ENCODE measurements at regions not wholly inside any gene's neighbourhood (a gene's known extent, or its start where the extent isn't known, plus 50 kb on each side); places are given as distances from the start of the nearest gene placed in this dataset.

GRCh38 chr2:65999796-66000195 lies 435.1 kb upstream of the MEIS1 start:
- TF ChIP-seq CTCF (IDR thresholded peaks at IDR 0.05) (no peak), EZH2 (IDR thresholded peaks at IDR 0.05; ENCODE audit: borderline replicate concordance, insufficient read depth, low read depth, low read length, poor library complexity, severe bottlenecking) (no peak)

All from B cell (primary cell).